HPDE6-E6E7 (cell line): ENCODE measurements at regions not wholly inside any gene's neighbourhood (a gene's known extent, or its start where the extent isn't known, plus 50 kb on each side); places are given as distances from the start of the nearest gene placed in this dataset.
A peak's percentile ranks its signal among the peaks of the same experiment; 100 is the strongest.
"Not testable (repeated sequence)": the region's sequence is repeated elsewhere in the genome, so short reads cannot be mapped to it uniquely, and the experiment has no call there.

ENCODE experiments used
- DNase-seq: peaks from one replicate; pipeline ENCODE4 v3.0.0; 2011; ENCODE audit warnings: missing footprints; ENCODE audit errors: extremely low spot score

GRCh38 chr6:115441651-115442050, 619.0 kb downstream of the FRK start:
- no peak for DNase-seq

DNA sequence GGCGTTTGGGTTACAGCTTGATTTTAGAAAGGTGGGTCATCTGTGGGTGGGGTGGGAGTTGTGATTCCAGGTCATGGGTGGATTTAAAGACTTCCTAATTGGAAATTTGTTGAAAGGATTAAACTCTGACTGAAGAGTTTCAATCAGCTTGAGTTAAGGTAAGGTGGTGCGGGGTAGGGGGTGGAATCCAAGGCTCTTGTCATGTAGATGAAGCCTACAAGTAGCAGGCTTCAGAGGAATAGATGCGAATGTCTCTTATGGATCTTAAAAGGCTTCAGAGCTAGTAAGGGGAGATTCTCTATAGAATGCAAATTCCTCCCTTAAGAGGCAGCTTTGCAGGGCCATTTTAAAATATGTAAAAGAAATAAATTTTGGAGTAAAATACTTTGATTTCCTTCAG, 645.3 kb downstream of the FRK start:
- no peak for DNase-seq

DNA sequence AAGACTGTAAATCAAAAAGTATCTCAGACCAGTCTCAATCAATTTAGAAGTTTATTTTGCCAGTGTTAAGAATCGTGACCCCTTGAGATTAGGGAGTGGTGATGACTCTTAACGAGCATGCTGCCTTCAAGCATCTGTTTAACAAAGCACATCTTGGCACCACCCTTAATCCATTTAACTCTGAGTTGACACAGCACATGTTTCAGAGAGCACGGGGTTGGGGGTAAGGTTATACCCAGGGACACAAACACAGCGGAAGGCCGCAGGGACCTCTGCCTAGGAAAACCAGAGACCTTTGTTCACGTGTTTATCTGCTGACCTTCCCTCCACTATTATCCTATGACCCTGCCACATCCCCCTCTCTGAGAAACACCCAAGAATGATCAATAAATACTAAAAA, 645.8 kb downstream of the FRK start:
- DNase-seq = not testable (repeated sequence)

DNA sequence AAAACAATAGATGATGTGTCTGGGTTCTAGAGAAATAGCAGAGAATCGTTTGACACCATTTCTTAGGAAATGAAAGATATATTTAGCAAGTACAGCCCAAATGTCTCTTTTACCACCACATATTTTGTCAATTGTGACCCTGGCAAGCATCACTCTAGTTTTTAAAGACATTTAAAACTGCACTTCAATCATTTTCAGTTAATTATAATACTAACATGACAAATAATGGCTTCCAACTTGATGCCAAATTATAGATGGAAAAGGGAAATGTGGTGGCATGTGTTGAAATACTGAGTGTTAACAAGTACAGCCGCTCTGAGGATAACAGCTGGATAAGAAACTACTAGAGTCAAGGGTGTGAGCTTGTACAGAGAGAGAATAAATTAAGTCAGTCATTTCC, 648.9 kb downstream of the FRK start:
- no peak for DNase-seq

GRCh38 chr6:115404446-115404845, 656.2 kb downstream of the FRK start:
- no peak for DNase-seq

DNA sequence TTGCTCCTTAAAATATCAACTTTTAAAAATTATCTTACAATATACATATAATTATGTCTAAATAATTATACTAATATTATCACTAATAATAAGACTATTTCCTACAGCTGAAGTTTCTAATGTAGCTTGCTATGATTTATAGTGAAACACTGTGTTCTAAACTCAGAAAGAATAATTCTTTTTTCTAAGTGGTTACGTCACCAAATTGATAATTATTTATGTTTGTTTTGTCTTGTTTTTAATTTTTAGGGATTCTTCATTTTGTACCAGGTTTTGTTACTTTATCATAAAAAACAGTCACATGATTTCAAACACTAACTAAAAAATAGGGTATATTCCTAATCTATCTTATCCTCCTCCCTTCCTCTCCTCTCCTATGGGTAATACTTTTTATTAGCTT, 662.1 kb downstream of the FRK start:
- no peak for DNase-seq

DNA sequence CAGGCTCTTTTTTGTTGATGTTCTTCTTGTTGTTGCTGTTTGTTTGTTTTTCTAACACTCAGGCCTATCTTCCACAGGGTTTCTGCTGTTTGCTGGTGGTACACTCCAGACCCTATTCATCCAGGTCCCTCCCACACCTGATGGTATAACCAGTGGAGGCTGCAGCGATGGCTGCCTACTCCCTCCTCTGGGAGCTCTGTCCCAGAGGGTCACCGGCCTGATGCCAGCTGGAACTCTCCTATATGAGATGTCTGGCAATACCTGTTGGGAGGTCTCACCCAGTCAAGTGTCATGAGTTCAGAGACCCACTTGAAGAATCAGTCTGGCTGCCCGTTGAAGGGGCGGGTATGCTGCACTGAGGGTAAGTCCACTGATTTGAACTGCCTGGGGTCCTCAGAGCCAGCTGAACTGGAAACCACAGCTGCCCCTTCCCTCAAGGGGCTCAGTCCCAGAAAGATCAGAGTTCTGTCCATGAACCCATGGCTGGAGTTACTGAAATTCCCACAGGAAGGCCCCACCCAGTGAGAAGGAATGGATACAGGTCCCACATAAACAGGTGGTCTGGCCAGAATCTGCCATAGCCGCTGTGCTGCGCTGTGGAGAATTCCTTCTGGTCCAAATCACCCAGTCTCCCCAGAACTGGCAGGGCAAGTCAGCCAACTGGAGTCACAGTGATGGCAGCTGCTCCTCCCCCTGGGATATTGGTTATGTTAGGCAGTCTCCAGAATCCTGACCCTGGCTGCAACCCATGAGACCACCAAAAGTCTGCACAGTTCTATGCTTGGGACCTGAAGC, 664.4 kb downstream of the FRK start:
- no peak for DNase-seq

DNA sequence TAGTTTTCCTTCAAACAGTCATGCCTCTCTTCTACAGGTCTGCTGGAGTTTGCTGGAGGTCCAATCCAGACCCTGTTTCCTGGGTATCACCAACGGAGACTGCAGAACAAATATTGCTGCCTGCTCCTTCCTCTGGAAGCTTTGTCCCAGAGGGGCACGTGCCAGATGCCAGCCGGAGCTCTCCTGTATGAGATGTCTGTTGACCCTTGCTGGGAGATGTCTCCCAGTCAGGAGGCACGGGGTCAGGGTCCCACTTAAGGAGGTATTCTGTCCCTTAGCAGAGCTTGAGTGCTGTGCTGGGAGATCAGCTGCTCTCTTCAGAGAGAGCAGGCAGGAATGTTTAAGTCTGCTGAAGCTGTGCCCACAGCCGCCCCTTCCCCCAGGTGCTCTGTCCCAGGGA, 666.9 kb downstream of the FRK start:
- DNase-seq = no peak

DNA sequence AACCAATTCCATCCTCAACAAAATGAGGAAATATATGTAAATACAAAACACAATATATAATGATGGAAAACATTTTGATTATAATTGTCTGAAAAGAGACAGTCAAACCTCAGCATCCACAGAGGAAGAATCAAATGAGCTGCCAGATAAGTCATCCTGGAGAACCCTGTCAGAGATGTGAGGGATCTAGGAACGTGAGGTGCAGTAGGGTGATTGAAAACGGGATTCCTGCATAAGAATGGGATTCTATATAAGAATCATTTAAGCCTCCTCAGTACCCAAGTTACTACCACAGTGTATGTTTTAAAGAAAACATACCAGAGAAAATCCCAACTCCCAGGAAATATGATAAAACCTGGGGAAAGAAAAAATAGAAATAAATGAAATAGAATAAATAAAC, 690.5 kb downstream of the FRK start:
- no peak for DNase-seq

GRCh38 chr6:115365783-115366182, 694.9 kb downstream of the FRK start:
- no peak for DNase-seq

- no peak for DNase-seq
Measured at GRCh38 chr6:115363379-115363778, 697.3 kb downstream of the FRK start.

- DNase-seq = no peak
Measured at GRCh38 chr6:115362234-115362633, 698.5 kb downstream of the FRK start.

DNA sequence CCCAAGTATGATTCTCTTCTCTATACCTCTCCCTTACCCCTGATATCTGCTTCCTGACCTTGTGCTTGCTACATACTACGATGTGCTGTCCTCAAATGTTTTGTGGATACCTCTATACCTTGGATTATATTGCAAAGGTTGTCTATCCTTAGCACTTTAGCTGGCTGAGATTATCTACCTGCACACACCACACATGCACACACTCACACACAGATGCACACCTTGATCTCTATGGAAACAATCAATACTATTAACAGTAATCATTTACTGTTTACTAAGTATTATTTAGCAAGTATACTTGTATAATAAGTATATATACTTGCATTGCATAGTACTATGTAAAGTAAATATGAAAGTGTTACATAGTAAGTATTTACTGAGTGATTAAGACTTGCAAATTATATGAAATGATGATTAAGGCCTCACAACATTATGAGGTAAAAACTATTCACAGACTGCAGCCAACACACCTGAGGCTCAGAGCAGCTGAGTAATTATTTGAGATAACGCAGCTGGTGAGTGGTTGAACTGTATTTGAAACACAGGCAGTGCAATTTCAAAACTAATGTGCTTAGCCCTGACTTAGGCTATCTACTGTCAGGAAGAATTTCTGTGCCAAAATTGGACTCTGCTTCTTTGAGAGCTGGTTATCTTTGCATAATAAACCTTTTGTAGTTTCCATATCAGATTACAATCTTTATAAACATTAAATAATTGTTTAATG, 699.9 kb downstream of the FRK start:
- DNase-seq = no peak

DNA sequence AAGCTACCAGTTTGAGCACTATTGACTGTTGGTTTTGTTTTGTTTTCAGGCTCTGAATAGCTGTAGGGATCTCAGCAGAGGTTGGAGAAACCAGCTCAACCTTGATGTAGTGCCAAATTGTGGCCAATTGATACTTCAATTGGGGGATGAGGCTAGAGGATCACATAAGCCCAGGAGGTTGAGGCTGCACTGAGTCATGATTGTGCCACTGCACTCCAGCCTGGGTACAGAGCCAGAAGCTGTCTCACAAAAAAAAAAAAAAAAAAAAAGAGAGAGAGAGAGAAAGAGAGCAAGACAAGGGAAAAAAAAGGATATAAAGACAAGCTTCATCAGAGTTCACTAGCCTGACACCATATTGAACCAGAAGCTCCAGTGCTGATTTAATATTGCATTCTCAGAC, 702.1 kb downstream of the FRK start:
- DNase-seq = no peak

- DNase-seq = no peak
Measured at GRCh38 chr6:115356371-115356770, 704.3 kb downstream of the FRK start.

GRCh38 chr6:115323001-115323400, 737.7 kb downstream of the FRK start:
- peak; percentile 83 for DNase-seq

DNA sequence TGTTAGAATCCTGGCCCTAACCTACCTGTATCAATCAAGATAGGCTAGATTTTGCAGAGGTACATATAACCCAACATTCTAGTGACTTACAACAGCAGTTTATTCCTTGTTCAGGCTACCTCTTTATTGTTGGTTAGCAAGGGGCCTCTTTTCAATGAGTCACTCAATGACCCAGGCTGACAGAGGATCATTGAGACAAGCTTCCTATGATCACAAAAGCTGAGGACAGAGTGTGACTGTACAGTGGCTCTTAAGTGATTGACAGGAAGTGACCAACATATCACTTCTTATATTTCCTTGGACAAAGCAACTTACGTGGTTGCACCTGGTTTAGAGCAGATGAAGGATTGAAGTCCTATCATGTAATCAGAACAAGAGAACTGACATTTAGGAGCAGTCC, 740.9 kb downstream of the FRK start:
- peak; percentile 11 for DNase-seq

- no peak for DNase-seq
Measured at GRCh38 chr6:115310156-115310555, 750.5 kb downstream of the FRK start.

GRCh38 chr6:115302731-115303130, 758.0 kb downstream of the FRK start:
- no peak for DNase-seq

DNA sequence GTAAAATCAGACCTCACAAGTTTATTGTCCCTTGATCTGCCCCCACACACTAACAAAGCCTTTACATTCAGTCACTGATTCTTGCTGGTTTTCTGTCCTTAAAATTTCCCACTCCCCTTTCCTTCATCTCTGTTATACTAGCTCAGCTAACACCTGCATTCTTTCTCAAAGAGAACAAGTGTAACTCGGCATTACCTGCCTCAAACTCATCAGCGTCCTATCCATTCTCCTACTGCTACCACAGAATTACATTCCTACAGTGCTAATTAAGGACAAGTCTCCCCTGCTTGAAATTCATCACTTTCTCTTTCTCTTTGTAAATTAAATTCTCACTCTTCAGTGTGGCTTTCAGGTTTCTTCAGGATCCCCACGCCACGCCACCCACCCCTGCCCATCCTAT, 773.2 kb downstream of the FRK start:
- no peak for DNase-seq

DNA sequence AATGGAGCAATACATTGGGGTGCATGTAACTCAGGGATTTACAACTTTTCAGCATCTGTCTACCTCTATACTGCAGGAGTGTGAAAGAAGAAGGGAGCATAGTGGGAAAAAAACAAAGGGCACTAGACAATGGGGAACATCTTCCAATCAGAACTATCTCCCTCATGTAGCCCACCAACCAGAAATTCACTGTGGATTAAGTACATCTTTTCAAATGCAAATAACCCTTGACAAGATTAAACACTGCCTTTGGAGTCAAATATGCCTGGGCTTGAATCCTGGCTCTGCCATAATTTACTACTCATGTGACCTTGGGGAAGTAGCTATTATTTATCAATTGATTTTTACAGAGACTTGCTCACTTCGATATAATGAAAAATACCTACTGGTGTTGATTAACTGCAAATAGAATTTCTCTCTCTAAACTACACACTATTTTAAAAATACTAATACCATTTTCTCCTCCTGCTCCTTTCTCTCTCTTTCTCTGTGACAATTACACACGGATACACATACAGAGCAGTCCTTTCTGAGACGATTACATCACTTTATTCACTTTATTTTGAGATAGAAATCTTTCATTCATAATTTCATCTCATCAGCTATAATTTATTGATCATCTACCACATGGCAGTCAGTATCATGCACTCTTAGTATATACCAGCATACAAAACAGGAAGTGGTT, 783.7 kb downstream of the FRK start:
- no peak for DNase-seq

DNA sequence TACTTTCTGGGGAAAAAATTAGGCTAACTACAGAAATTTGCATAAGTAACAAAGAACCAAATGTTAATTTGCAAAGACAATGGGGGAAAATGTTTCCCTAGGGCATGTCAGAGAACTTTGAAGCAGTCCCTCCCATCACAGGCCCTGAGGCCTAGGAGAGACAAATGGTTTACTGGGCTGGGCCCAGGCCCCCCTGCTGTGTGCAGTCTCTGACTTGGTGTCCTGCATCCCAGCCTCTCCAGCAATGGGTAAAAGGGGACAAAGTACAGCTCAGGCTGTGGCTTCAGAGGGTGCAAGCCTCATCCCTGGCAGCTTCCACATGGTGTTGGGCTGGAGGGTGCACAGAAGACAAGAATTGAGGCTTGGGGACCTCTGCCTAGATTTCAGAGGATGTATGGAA, 788.4 kb downstream of the FRK start:
- no peak for DNase-seq

DNA sequence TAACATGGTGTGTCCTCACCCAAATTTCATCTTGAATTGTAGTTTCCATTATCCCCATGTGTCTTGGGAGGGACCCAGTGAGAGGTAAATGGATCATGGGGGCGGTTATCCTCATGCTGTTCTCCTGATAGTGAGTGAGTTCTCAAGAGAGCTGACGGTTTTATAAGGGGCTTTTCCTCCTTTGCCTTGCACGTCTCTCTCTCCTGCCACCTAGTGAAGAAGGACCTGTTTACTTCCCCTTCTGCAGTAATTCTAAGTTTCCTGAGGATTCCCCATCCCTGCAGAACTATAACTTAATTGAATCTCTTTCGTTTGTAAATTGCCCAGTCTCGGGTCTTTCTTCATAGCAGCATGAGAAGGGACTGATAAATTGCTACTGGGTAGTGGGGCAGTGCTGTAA, 789.3 kb downstream of the FRK start:
- no peak for DNase-seq
